Occipital lobe (tissue), 1 donor: ENCODE measurements at regions not wholly inside any gene's neighbourhood (a gene's known extent, or its start where the extent isn't known, plus 50 kb on each side); places are given as distances from the start of the nearest gene placed in this dataset.
"Not testable (repeated sequence)": the region's sequence is repeated elsewhere in the genome, so short reads cannot be mapped to it uniquely, and the experiment has no call there.

Experiments
- DNase-seq: peaks from one replicate; lab custom pipeline; 2025; lab: John Stamatoyannopoulos, UW

GRCh38 chr1:163980394-163980793 is 578.6 kb upstream of the PBX1 start:
- no peak for DNase-seq

GRCh38 chr1:163981500-163982030 is 577.4 kb upstream of the PBX1 start:
- no peak for DNase-seq

- no peak for DNase-seq
Observed at GRCh38 chr1:163983097-163983496, 575.9 kb upstream of the PBX1 start.

- no peak for DNase-seq
Observed at GRCh38 chr1:163985700-163986099, 573.3 kb upstream of the PBX1 start.

GRCh38 chr1:163999131-163999530 is 559.9 kb upstream of the PBX1 start:
- DNase-seq = no peak

- not testable (repeated sequence) for DNase-seq
Observed at GRCh38 chr1:164006186-164006585, 552.8 kb upstream of the PBX1 start.

GRCh38 chr1:164006621-164007020 is 552.4 kb upstream of the PBX1 start:
- DNase-seq = no peak

- DNase-seq = no peak
Observed at GRCh38 chr1:164017239-164017638, 541.7 kb upstream of the PBX1 start.

- no peak for DNase-seq
Observed at GRCh38 chr1:164020391-164020790, 538.6 kb upstream of the PBX1 start.

- no peak for DNase-seq
Observed at GRCh38 chr1:164021813-164022212, 537.2 kb upstream of the PBX1 start.

- DNase-seq = no peak
Observed at GRCh38 chr1:164033782-164034181, 525.2 kb upstream of the PBX1 start.

- no peak for DNase-seq
Observed at GRCh38 chr1:164040754-164041153, 518.2 kb upstream of the PBX1 start.

- DNase-seq = no peak
Observed at GRCh38 chr1:164051782-164052181, 507.2 kb upstream of the PBX1 start.

GRCh38 chr1:164054331-164054730 is 504.7 kb upstream of the PBX1 start:
- no peak for DNase-seq

- no peak for DNase-seq
Observed at GRCh38 chr1:164058198-164058597, 500.8 kb upstream of the PBX1 start.

- DNase-seq = no peak
Observed at GRCh38 chr1:164061528-164061927, 497.5 kb upstream of the PBX1 start.

GRCh38 chr1:164064501-164064900 is 494.5 kb upstream of the PBX1 start:
- DNase-seq = no peak

- no peak for DNase-seq
Observed at GRCh38 chr1:164071288-164071687, 487.7 kb upstream of the PBX1 start.

- DNase-seq = no peak
Observed at GRCh38 chr1:164086832-164087231, 472.2 kb upstream of the PBX1 start.

GRCh38 chr1:164087906-164088453 is 471.0 kb upstream of the PBX1 start:
- DNase-seq = no peak

- no peak for DNase-seq
Observed at GRCh38 chr1:164092603-164093353, 466.2 kb upstream of the PBX1 start.

- DNase-seq = no peak
Observed at GRCh38 chr1:164093543-164093942, 465.4 kb upstream of the PBX1 start.

- no peak for DNase-seq
Observed at GRCh38 chr1:164101802-164102201, 457.2 kb upstream of the PBX1 start.
